WERI-Rb-1 (cell line): ENCODE measurements at regions not wholly inside any gene's neighbourhood (a gene's known extent, or its start where the extent isn't known, plus 50 kb on each side); places are given as distances from the start of the nearest gene placed in this dataset.

Experiments
- DNase-seq: peaks from one replicate; pipeline ENCODE4 v3.0.0-alpha.2; 2020
- H3K27ac ChIP-seq: fragments of 250-450 bp; sonication (Bioruptor Pico); 2 replicates; pipeline ENCODE4 v1.5.1; 2020; ENCODE audit warnings: mild to moderate bottlenecking, moderate library complexity
- H3K27me3 ChIP-seq: fragments of 250-450 bp; sonication (Bioruptor Pico); 2 replicates; pipeline ENCODE4 v1.5.1; 2021; ENCODE audit warnings: mild to moderate bottlenecking, low read depth, moderate library complexity; ENCODE audit not compliant: insufficient read depth, severe bottlenecking
- H3K36me3 ChIP-seq: fragments of 250-450 bp; sonication (Bioruptor Pico); 2 replicates; pipeline ENCODE4 v1.5.1; 2020; ENCODE audit warnings: mild to moderate bottlenecking, moderate library complexity
- H3K4me3 ChIP-seq: 2 replicates; pipeline ENCODE4 v1.5.1; 2011; ENCODE audit warnings: low read depth, mild to moderate bottlenecking, control low read depth, low read length
- H3K9me3 ChIP-seq: fragments of 250-450 bp; sonication (Bioruptor Pico); 2 replicates; pipeline ENCODE4 v1.5.1; 2021; ENCODE audit warnings: mild to moderate bottlenecking, moderate library complexity; ENCODE audit not compliant: severe bottlenecking
- CTCF ChIP-seq: IDR thresholded peaks from 2 replicates; pipeline ENCODE4 v1.5.1; 2011; ENCODE audit warnings: low read depth, mild to moderate bottlenecking, control low read depth, inconsistent platforms, low read length

- TF ChIP-seq CTCF, result no peak
- no peak for DNase-seq
- no peak overlapping the region for H3K4me3 ChIP-seq
- H3K9me3 ChIP-seq, result no peaks in the 10 kb centered on the region
- H3K27ac ChIP-seq, result no peak overlapping the region
- no peaks in the 10 kb centered on the region for H3K36me3 ChIP-seq
- no peaks in the 10 kb centered on the region for H3K27me3 ChIP-seq
These were observed 671.0 kb downstream of the SLITRK1 start for GRCh38 chr13:83211301-83211700.

- Histone ChIP-seq H3K27ac (no peak overlapping the region), H3K4me3 (no peak overlapping the region), H3K27me3 (no peaks in the 10 kb centered on the region), H3K9me3 (no peaks in the 10 kb centered on the region), H3K36me3 (no peaks in the 10 kb centered on the region)
- DNase-seq, result no peak
- TF ChIP-seq CTCF, result no peak
These were observed 677.4 kb downstream of the SLITRK1 start for GRCh38 chr13:83204886-83205285.

GRCh38 chr13:83201506-83201905 is 680.8 kb downstream of the SLITRK1 start:
- no peaks in the 10 kb centered on the region for H3K9me3 ChIP-seq
- TF ChIP-seq CTCF, result no peak
- H3K27ac ChIP-seq, result no peak overlapping the region
- H3K4me3 ChIP-seq, result no peak overlapping the region
- H3K27me3 ChIP-seq, result no peaks in the 10 kb centered on the region
- no peak for DNase-seq
- no peaks in the 10 kb centered on the region for H3K36me3 ChIP-seq

GRCh38 chr13:83197316-83197715 is 685.0 kb downstream of the SLITRK1 start:
- no peak for DNase-seq
- no peaks in the 10 kb centered on the region for H3K9me3 ChIP-seq
- H3K27ac ChIP-seq, result no peak overlapping the region
- no peaks in the 10 kb centered on the region for H3K36me3 ChIP-seq
- TF ChIP-seq CTCF, result no peak
- no peaks in the 10 kb centered on the region for H3K27me3 ChIP-seq
- H3K4me3 ChIP-seq, result no peak overlapping the region

- Histone ChIP-seq H3K36me3 (no peaks in the 10 kb centered on the region), H3K4me3 (no peak overlapping the region), H3K27ac (no peak overlapping the region), H3K9me3 (no peaks in the 10 kb centered on the region), H3K27me3 (no peaks in the 10 kb centered on the region)
- no peak for TF ChIP-seq CTCF
- DNase-seq, result no peak
These were observed 692.3 kb downstream of the SLITRK1 start for GRCh38 chr13:83190020-83190419.

- no peaks in the 10 kb centered on the region for H3K27me3 ChIP-seq
These were observed 697.5 kb downstream of the SLITRK1 start for GRCh38 chr13:83184819-83185218.

More at GRCh38 chr13:83184819-83185218, 697.5 kb downstream of the SLITRK1 start:
- no peak for TF ChIP-seq CTCF
- Histone ChIP-seq H3K36me3 (no peaks in the 10 kb centered on the region), H3K4me3 (no peak overlapping the region), H3K9me3 (no peaks in the 10 kb centered on the region), H3K27ac (no peak overlapping the region)
- DNase-seq, result no peak
